HL-60/S4 treated with retinoic acid at 250 ng/mL for 4 days and 3 days (cell line): ENCODE measurements at regions not wholly inside any gene's neighbourhood (a gene's known extent, or its start where the extent isn't known, plus 50 kb on each side); places are given as distances from the start of the nearest gene placed in this dataset.

Experiments
- in situ Hi-C: fragments of 300-500 bp; cut with MboI; formaldehyde crosslinking; loops from 2 replicates; pipeline ENCODE4 v1.7.0; 2022; ENCODE audit warnings: low sequenced_read_pairs

- in situ Hi-C loops, result no loop called here
Observed at GRCh38 chr3:14332392-14332791, 70.0 kb upstream of the SLC6A6 start.

DNA sequence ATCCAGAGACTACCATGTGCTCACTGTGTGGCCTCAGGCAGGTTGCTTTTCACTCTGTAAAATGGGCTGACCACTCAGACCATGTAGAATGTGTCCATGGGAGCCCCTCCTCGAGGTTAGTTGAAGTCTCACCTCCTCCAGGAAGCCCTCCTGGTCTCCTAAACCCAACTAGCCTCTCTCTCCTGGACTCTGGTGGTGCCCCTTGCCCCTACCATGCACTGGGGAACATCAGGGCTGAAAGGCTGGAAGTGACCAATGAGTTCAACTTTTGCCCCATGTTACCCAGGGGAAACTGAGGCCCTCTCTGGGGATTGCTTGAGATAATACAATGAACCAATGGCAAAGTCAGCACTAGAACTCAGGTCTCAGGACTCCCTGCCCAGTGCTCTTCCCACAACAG lies 69.2 kb upstream of the SLC6A6 start:
- in situ Hi-C loops, result no loop called here

DNA sequence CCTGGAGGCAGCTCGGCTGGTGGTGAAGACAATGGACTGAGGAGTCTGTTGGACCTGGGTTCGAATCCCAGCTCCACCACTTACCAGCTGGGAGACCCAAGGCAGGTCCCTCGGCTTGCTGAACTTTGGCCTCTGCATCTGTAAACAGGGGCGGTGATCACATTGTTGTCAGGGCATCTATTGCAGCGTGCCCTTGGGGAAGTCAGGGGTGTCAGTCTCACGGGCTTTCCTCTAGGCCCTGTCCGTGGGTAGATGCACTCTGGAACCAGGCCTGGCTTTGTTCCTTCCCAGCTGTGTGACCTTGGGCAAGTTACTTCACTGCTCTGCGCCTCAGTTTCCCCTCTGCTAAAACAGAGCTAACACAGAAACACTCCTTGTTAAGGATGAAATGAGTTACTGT lies 68.8 kb upstream of the SLC6A6 start:
- in situ Hi-C loops, result no loop called here

DNA sequence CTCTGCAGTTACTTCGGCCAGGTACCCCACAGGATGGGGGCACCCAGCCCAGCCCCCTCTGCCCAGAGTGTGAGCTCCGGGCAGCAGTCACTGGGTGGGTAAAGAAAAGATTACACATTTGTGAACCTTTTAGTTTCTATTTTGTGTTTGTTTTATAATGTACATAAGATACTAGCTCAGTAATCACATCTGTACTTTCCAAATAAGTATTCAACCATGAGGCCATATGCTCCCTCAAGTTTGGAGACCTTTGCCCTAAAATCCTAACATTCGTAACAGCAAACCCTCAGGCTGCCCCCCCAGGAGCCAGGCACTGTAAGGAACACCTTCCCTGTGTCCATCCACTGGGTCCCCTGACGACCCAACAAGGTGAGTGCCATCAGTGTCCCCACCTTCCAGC lies 68.3 kb upstream of the SLC6A6 start:
- in situ Hi-C loops, result no loop called here

GRCh38 chr3:14334936-14335335 lies 67.5 kb upstream of the SLC6A6 start:
- in situ Hi-C loops, result no loop called here

DNA sequence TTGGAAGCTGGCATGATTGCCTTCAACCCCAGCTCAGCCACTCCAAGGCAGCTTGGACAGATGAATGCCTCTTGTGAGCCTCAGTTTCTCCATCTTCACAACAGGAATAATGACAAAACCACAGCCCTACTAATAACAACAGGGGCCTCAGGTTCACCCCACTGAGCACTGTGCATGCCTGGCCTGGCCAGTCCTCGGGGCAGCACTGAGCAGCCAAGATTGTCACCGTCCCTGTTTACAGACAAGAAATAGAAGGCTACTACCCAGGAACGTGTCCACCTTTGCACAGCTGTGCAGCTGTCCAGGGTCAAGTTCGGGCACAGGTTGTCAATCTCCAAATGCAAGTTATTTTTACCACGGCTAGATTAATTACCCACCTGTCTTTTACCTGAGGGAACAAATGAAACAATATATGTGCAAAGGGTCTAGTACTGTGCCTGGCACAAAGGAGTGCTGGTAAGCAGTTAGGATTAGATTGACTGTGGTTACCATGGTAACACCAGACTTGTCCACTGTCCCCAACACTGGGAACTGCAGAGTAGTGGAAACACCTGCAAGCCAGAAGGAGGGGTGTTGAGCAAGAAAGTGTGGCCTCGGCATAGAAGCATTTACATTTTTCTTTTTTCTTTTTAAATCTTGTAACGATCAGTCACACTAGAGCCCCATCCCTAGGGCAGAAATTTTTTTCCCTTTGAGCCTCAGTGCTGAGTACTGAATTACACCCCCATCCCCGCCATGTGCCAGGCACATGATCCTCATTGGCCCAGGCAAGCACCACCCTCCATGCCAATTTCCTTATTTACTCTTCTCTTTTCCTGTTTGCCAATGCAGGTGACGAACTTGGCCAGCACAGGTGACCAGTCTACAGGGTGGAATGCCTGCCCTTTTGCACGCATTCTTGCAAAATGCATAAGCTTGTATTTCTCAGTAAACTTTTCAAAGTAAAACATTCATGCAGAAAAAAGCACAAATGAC lies 66.3 kb upstream of the SLC6A6 start:
- in situ Hi-C loops, result no loop called here

- in situ Hi-C loops, result no loop called here
Observed at GRCh38 chr3:14336749-14337598, 65.4 kb upstream of the SLC6A6 start.

- in situ Hi-C loops, result no loop called here
Observed at GRCh38 chr3:14337828-14338227, 64.6 kb upstream of the SLC6A6 start.

- in situ Hi-C loops, result no loop called here
Observed at GRCh38 chr3:14338242-14338641, 64.2 kb upstream of the SLC6A6 start.

GRCh38 chr3:14338898-14339458 lies 63.4 kb upstream of the SLC6A6 start:
- in situ Hi-C loops, result no loop called here

DNA sequence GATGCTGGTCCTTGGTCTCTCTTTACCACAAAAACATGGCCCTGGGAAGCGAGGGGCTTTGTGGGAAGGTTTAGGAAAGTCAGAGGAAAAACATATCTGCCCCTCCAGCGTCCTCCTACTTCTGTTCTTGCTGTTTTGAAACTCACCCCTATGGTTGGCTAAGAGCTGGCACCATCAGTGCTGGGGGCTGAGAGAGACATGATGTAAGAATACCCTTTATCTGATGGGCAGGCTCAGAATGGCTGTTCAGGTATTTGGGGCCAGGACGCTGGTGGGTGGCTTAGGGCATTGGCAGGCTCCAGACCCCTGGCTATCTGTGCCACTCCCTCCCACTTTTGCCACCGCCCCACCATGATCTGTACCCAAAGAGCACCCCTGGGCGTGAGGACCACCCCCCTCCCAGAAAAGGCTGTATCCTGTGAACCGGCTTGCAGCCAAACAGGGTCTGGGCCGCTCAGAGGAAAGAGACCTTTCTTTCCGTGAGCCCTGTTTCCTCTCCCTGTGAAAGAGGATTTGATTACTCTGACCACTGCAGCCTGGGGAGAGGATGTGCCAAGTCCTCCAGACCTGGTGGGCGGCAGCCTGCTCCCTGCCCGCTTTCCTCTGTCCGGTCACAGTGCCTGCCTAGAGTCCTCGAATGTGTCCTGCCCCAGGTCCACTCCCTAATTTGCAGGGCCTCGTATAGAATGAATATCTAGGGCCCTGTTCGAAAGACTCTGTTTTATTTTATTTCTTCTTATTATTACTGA lies 61.3 kb upstream of the SLC6A6 start:
- in situ Hi-C loops, result no loop called here

DNA sequence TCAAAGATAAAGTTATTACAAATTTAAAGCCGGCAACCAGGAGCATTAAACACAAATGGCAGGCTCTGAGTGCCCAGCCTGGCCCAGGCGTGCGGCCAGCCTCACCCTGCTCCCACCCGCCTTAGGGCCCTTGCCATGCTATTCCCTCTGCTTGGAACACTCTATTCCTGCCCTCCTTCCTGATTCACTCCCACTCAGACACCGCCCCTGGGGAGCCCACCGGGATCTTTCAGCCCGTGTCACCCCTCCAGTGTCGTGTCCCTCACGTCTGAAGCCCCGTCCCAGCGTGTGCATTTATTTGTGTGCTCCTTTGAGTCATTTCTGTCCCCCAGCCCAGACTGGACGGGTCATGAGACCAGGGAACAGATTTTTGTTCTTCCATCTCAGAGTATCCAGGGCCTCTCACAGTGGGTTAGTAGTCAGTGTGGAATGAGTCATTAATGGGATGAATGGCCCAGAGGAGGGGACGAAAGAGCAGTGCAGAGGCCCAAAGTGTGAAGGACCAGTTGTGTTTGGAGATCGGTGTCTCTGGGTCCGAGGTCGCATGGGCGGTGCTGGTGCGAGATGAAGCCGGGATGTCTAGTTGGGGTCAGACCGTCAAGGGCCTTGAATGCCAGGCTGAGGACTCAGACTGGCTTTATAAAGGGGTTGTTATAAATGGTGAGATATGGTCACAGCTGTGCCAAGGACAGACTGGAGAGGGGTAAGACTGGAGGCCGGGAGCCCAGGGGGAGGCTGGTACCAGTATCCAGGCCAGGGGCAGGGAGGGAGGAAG lies 58.9 kb upstream of the SLC6A6 start:
- in situ Hi-C loops, result no loop called here

DNA sequence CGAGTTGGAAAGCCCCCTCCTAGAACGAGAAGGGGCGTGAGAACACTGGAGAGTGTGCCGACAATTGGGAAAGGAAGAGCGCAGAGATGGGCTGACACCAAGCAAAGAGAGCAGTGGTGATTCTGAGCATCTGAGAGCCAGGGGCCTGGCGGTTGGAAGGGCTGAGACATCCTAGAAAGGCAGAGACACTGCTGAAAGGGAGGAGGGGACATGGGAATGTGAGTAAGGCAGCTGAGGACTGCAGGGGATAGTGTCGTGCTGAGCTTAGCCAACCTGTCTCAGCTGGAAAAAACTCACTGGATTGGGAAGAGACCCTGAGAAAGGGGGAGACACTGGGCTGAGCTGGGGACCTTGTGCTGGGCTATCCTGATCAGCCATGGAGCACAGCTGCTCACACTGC lies 58.1 kb upstream of the SLC6A6 start:
- in situ Hi-C loops, result no loop called here

- in situ Hi-C loops, result no loop called here
Observed at GRCh38 chr3:14345496-14346150, 56.8 kb upstream of the SLC6A6 start.

GRCh38 chr3:14346191-14346590 lies 56.2 kb upstream of the SLC6A6 start:
- in situ Hi-C loops, result no loop called here

GRCh38 chr3:14346642-14347041 lies 55.8 kb upstream of the SLC6A6 start:
- in situ Hi-C loops, result no loop called here

GRCh38 chr3:14347110-14347509 lies 55.3 kb upstream of the SLC6A6 start:
- in situ Hi-C loops, result no loop called here

- in situ Hi-C loops, result no loop called here
Observed at GRCh38 chr3:14351617-14352001, 50.8 kb upstream of the SLC6A6 start.

- in situ Hi-C loops, result no loop called here
Observed at GRCh38 chr3:14352002-14352627, 50.3 kb upstream of the SLC6A6 start.
